ENCODE measurements at regions not wholly inside any gene's neighbourhood (a gene's known extent, or its start where the extent isn't known, plus 50 kb on each side); places are given as distances from the start of the nearest gene placed in this dataset.

DNA sequence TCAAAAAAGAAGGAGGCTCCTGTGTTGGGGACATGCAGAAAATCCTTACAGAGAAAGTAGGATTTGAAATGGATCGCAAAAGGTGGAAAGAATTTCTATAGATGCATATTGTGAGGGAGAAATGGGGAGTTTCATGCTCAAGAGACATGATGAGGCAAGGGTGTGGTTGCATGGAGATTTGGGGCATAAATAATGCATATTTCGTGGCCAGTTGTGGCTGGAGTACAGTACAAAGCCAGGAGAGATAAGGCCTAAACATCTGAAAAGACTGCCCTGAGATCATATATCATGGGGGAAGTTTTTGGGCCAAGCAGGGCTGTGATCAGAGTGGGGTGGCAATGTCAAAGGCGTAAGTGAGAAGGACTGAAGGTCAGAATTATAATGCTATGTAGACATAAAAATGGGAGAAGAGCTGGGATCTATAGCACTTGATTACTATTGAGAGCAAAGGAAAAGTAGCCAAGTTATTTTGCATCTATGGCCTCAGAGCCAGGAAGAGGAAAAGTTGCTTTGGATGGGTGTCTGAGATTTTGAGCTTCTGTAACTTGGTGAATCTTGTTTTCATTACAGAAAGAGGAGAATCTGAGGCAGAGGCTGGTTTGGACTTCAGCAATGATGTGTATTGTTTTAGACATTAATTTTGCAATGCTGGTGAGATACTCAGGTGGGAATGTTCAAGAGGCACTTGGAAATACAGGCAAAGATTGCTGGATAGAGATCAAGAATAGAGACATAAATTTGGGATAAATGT, 166.6 kb downstream of the INHBA start:
- Histone ChIP-seq H3K27ac (no peak overlapping the region), H3K9me3 (no peaks in the 10 kb centered on the region), H3K4me3 (no peak overlapping the region), H3K4me1 (no peaks in the 10 kb centered on the region), H3K36me3 (ENCODE audit: low read depth, missing control alignments) (no peaks in the 10 kb centered on the region), H3K27me3 (no peaks in the 10 kb centered on the region)
- TF ChIP-seq, protein P1, sequence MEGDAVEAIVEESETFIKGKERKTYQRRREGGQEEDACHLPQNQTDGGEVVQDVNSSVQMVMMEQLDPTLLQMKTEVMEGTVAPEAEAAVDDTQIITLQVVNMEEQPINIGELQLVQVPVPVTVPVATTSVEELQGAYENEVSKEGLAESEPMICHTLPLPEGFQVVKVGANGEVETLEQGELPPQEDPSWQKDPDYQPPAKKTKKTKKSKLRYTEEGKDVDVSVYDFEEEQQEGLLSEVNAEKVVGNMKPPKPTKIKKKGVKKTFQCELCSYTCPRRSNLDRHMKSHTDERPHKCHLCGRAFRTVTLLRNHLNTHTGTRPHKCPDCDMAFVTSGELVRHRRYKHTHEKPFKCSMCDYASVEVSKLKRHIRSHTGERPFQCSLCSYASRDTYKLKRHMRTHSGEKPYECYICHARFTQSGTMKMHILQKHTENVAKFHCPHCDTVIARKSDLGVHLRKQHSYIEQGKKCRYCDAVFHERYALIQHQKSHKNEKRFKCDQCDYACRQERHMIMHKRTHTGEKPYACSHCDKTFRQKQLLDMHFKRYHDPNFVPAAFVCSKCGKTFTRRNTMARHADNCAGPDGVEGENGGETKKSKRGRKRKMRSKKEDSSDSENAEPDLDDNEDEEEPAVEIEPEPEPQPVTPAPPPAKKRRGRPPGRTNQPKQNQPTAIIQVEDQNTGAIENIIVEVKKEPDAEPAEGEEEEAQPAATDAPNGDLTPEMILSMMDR (IDR thresholded peaks at IDR 0.05), result no peak
- TF ChIP-seq POLR2A (IDR thresholded peaks at IDR 0.05), result no peak
- WGBS, 2 donors, result 81 to 88% methylated on average over 3 of the region's 3 CpGs
- no peak for DNase-seq
- intact Hi-C loops (cut with DNase I; ENCODE audit: low total_unique reads), result no loop called here

DNA sequence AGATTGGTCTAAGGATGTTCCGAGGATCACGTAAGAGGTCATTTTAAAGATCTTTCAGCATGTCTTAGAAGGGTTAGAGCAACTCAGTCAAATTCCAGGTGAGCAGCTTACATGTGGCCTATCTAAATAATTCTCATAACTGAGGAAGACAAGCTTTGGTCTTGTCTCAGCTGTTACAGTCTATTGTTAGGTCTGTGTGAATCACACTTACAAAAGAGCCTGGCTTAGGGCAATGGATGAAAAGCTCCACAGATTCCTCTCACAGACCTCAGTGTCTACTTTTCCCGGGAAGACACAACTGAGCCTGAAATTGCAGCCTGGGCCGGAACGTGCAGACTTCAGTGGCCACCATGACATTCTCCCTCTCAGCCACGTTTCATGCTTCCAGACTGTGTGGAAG, 173.1 kb downstream of the INHBA start:
- Histone ChIP-seq H3K27ac (no peak overlapping the region), H3K4me3 (no peak overlapping the region), H3K9me3 (no peaks in the 10 kb centered on the region), H3K36me3 (ENCODE audit: low read depth, missing control alignments) (no peaks in the 10 kb centered on the region), H3K27me3 (no peaks in the 10 kb centered on the region), H3K4me1 (no peaks in the 10 kb centered on the region)
- no peak for TF ChIP-seq POLR2A (IDR thresholded peaks at IDR 0.05)
- TF ChIP-seq, protein P1 (IDR thresholded peaks at IDR 0.05), result no peak
- WGBS, 2 donors, result 91 to 95% methylated on average over 5 to 6 of the region's 6 CpGs
- intact Hi-C loops (cut with DNase I; ENCODE audit: low total_unique reads), result no loop called here
- DNase-seq, result no peak

DNA sequence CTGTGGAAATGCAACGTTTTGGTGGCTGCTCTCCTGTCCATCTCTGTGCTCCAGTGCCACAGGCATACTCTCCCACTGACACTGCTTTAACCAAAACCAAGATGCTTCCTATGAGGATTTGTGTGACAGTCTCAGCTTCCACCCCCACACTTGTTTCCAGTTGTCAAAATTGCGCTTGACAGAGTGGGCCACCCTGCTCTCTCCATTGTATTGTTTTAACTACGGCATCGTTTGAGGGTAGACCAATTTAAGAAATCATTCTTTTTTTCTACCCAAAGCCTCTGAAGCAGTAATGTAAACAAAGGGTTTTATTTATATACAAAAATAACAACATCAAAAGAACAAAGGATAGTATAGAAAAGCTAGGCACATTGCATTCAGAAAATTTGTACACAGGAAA, 178.0 kb downstream of the INHBA start:
- no peak overlapping the region for H3K4me3 ChIP-seq
- no peak overlapping the region for H3K27ac ChIP-seq
- intact Hi-C loops (cut with DNase I; ENCODE audit: low total_unique reads), result no loop called here
- no peaks in the 10 kb centered on the region for H3K27me3 ChIP-seq
- no peak for TF ChIP-seq POLR2A (IDR thresholded peaks at IDR 0.05)
- TF ChIP-seq, protein P1 (IDR thresholded peaks at IDR 0.05), result no peak
- no peaks in the 10 kb centered on the region for H3K4me1 ChIP-seq
- WGBS, 2 donors, result 59% methylated on average over 4 of the region's 4 CpGs
- DNase-seq, result no peak
- no peaks in the 10 kb centered on the region for H3K36me3 ChIP-seq (ENCODE audit: low read depth, missing control alignments)
- no peaks in the 10 kb centered on the region for H3K9me3 ChIP-seq

DNA sequence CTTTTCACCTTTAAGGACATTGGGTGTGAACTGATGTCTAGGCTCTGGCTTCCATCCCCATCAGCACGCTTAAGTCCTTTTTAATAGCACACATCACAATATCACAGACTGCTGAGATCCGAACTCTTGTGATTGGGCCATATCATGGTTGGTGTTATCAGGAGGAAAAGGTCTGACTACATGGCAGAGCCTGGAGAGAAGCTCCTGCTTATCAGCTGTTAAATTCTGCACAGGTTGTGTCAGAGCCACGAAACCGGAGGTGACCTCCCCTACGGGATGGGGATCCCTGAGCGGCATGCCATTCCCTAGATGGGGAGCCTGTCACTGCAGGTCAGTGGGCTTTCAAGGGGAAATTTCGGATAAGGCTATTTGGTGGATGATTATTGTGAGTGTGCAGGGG, 182.4 kb downstream of the INHBA start:
- no peak overlapping the region for H3K4me3 ChIP-seq
- intact Hi-C loops (cut with DNase I; ENCODE audit: low total_unique reads), result no loop called here
- no peaks in the 10 kb centered on the region for H3K27me3 ChIP-seq
- no peak for DNase-seq
- TF ChIP-seq POLR2A (IDR thresholded peaks at IDR 0.05), result no peak
- TF ChIP-seq, protein P1 (IDR thresholded peaks at IDR 0.05), result no peak
- no peaks in the 10 kb centered on the region for H3K4me1 ChIP-seq
- H3K9me3 ChIP-seq, result no peaks in the 10 kb centered on the region
- no peaks in the 10 kb centered on the region for H3K36me3 ChIP-seq (ENCODE audit: low read depth, missing control alignments)
- H3K27ac ChIP-seq, result no peak overlapping the region
- WGBS, 2 donors, result 93 to 97% methylated on average over 7 of the region's 7 CpGs

DNA sequence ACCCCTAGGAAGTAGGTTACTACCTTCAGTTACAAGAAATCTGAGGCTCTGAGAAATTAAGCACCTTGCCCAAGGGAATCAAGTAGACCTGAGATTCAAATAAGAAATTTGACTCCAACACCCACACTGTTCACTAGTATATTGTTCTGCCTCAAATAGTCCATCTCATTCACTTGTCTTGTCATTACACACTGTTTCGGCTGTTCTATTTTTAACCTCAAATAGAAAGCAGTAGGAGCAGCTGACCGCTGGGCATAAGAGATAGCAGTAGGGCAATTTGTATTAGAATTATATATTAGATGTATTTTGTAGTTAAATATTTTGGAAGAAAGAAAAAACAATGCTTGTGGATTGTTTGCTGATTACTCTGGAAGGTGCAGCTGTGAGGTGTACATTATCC, 185.1 kb downstream of the INHBA start:
- DNase-seq, result no peak
- Histone ChIP-seq H3K4me1 (no peaks in the 10 kb centered on the region), H3K27me3 (no peaks in the 10 kb centered on the region), H3K36me3 (ENCODE audit: low read depth, missing control alignments) (no peaks in the 10 kb centered on the region), H3K4me3 (no peak overlapping the region), H3K27ac (no peak overlapping the region), H3K9me3 (no peaks in the 10 kb centered on the region)
- intact Hi-C loops (cut with DNase I; ENCODE audit: low total_unique reads), result no loop called here
- TF ChIP-seq, protein P1 (IDR thresholded peaks at IDR 0.05), result no peak
- TF ChIP-seq POLR2A (IDR thresholded peaks at IDR 0.05), result no peak
- 92 to 93% methylated on average over 2 of the region's 2 CpGs for WGBS, 2 donors
